K562 (cell line): ENCODE measurements at regions not wholly inside any gene's neighbourhood (a gene's known extent, or its start where the extent isn't known, plus 50 kb on each side); places are given as distances from the start of the nearest gene placed in this dataset.
"Not testable (repeated sequence)": the region's sequence is repeated elsewhere in the genome, so short reads cannot be mapped to it uniquely, and the experiment has no call there.

ENCODE experiments used
- CEBPB ChIP-seq: fragments of 450-650 bp; IDR thresholded peaks from 2 replicates; pipeline ENCODE4 v1.6.1; 2016; ENCODE audit warnings: missing genetic modification characterization, missing compliant biosample characterization
- EP300 ChIP-seq: IDR thresholded peaks from 2 replicates; pipeline ENCODE4 v1.6.1; 2012; ENCODE audit warnings: low read length, improper control_type of control experiment
- HNRNPK ChIP-seq: fragments of 200-400 bp; formaldehyde crosslinking; IDR thresholded peaks from one replicate; pipeline ENCODE4 v1.6.1; 2018; ENCODE audit warnings: mild to moderate bottlenecking, low read depth, low read length; ENCODE audit not compliant: poor library complexity, severe bottlenecking
- MXI1 ChIP-seq: IDR thresholded peaks from 2 replicates; pipeline ENCODE4 v1.6.1; 2011; ENCODE audit warnings: low read depth, mild to moderate bottlenecking, improper control_type of control experiment, low read length
- USF1 ChIP-seq: sonication (generic); formaldehyde crosslinking; IDR thresholded peaks from 2 replicates; pipeline ENCODE4 v1.9.0; 2022; ENCODE audit warnings: mild to moderate bottlenecking, missing genetic modification reagents
- ZBTB33 ChIP-seq: sonication (generic); formaldehyde crosslinking; IDR thresholded peaks from 2 replicates; pipeline ENCODE4 v1.8.1; 2023; ENCODE audit warnings: mild to moderate bottlenecking, missing genetic modification reagents
- ZNF23 ChIP-seq: fragments of 250-450 bp; sonication (Bioruptor Pico); IDR thresholded peaks from 2 replicates; pipeline ENCODE4 v1.4.0; 2020; ENCODE audit warnings: mild to moderate bottlenecking
- ZNF561 ChIP-seq: fragments of 450-650 bp; formaldehyde crosslinking; conservative IDR thresholded peaks from 2 replicates; pipeline ENCODE4 v1.4.0; 2020; ENCODE audit warnings: mild to moderate bottlenecking, moderate library complexity

- not testable (repeated sequence) for TF ChIP-seq HNRNPK; MXI1; CEBPB (tag); ZNF23 (CRISPR knock-in tag); ZBTB33 (CRISPR knock-in tag); ZNF561 (CRISPR knock-in tag); EP300; USF1 (CRISPR knock-in tag)
Measured at GRCh38 chr11:49282125-49282524, 73.7 kb upstream of the FOLH1 start.
